ENCODE measurements at regions not wholly inside any gene's neighbourhood (a gene's known extent, or its start where the extent isn't known, plus 50 kb on each side); places are given as distances from the start of the nearest gene placed in this dataset.

DNA sequence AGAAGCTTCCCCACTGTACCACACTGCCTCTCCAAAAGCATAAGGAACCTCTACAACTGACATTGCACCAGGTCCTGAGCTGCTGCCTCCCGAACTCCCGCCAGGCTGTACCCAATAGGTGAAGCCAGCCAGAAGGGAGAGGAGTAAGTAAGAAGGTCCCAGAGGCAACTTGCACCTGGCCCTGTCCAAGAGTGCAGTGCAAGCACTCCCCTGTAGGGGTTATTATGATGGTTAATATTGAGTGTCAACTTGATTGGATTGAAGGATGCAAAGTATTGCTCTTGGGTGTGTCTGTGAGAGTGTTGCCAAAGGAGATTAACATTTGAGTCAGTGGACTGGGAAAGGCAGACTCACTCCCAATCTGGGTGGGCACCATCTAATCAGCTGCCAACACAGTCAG, 879.3 kb upstream of the SLIT2 start:
- no peak overlapping the region for H2BK15ac ChIP-seq (ENCODE audit: low read depth, low read length)

More for the DNA sequence above, 879.3 kb upstream of the SLIT2 start:
- H2BK12ac ChIP-seq (ENCODE audit: insufficient read length, low read depth, low read length) = no peak overlapping the region
- TF ChIP-seq, protein P1, sequence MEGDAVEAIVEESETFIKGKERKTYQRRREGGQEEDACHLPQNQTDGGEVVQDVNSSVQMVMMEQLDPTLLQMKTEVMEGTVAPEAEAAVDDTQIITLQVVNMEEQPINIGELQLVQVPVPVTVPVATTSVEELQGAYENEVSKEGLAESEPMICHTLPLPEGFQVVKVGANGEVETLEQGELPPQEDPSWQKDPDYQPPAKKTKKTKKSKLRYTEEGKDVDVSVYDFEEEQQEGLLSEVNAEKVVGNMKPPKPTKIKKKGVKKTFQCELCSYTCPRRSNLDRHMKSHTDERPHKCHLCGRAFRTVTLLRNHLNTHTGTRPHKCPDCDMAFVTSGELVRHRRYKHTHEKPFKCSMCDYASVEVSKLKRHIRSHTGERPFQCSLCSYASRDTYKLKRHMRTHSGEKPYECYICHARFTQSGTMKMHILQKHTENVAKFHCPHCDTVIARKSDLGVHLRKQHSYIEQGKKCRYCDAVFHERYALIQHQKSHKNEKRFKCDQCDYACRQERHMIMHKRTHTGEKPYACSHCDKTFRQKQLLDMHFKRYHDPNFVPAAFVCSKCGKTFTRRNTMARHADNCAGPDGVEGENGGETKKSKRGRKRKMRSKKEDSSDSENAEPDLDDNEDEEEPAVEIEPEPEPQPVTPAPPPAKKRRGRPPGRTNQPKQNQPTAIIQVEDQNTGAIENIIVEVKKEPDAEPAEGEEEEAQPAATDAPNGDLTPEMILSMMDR (conservative IDR thresholded peaks at IDR 0.05) = peak; percentile 22; the same call in 1 of the 3 replicates
- H3K23me2 ChIP-seq (ENCODE audit: insufficient read length, low read depth, low read length, poor library complexity, severe bottlenecking) = no peaks in the 10 kb centered on the region
- H2AFZ ChIP-seq (ENCODE audit: low read length) = no peak overlapping the region
- Mint-ChIP-seq H3K27ac (no peak overlapping the region), H3K27me3 (ENCODE audit: low read depth) (no peaks in the 10 kb centered on the region; the same call in none of the 2 replicates), H3K4me1 (no peaks in the 10 kb centered on the region), H3K9me3 (no peaks in the 10 kb centered on the region), H3K4me3 (no peak overlapping the region), H3K36me3 (ENCODE audit: insufficient read depth in 1 of 3, low read depth in 3 of 3) (no peaks in the 10 kb centered on the region)
- H3T11ph ChIP-seq (ENCODE audit: low read length) = no peak overlapping the region
- no peak overlapping the region for H3K18ac ChIP-seq (ENCODE audit: insufficient read length, low read depth, low read length)
- H4K5ac ChIP-seq (ENCODE audit: insufficient read length, low read depth, low read length) = no peak overlapping the region
- H2BK120ac ChIP-seq (ENCODE audit: low read depth, low read length, poor library complexity, severe bottlenecking) = no peak overlapping the region
- no peak overlapping the region for H3K4ac ChIP-seq (ENCODE audit: low read depth, low read length)
- H3K27ac ChIP-seq (ENCODE audit: insufficient read length, low read depth, low read length) = no peak overlapping the region
- no peak overlapping the region for H4K8ac ChIP-seq (replicated peaks; ENCODE audit: insufficient read length, low read depth, low read length)
- DNase-seq = no peak
- H3K79me2 ChIP-seq (ENCODE audit: insufficient read depth, low read length) = no peaks in the 10 kb centered on the region
- no peak overlapping the region for H3K9ac ChIP-seq (ENCODE audit: extremely low read depth, insufficient read length, low read length)
- H3K79me1 ChIP-seq (ENCODE audit: insufficient read depth, low read depth, low read length, poor library complexity, severe bottlenecking) = no peaks in the 10 kb centered on the region
- H2AK5ac ChIP-seq (ENCODE audit: insufficient read length, low read length) = no peak overlapping the region
- no peak overlapping the region for H4K91ac ChIP-seq (ENCODE audit: insufficient read length, low read depth, low read length)
- H3K4me1 ChIP-seq (ENCODE audit: insufficient read depth, low read length) = no peaks in the 10 kb centered on the region
- no CpG with 5 or more reads among the region's 2 CpGs for WGBS (ENCODE audit: extremely low coverage, insufficient read length, low lambda C conversion rate)
- H3K14ac ChIP-seq (ENCODE audit: insufficient read depth, low read length) = no peak overlapping the region
- H3K23ac ChIP-seq (ENCODE audit: insufficient read length, low read depth, low read length) = no peak overlapping the region
- H3K4me2 ChIP-seq (ENCODE audit: insufficient read depth, insufficient read length, low read length) = no peak overlapping the region
- H3K27me3 ChIP-seq (ENCODE audit: insufficient read depth, low read length) = no peaks in the 10 kb centered on the region
- H3K56ac ChIP-seq (ENCODE audit: insufficient read length, low read depth, low read length) = no peak overlapping the region
- no peaks in the 10 kb centered on the region for H4K20me1 ChIP-seq (ENCODE audit: control insufficient read depth, insufficient read depth, insufficient read length)
- no peak overlapping the region for H2BK20ac ChIP-seq (ENCODE audit: low read depth, low read length, poor library complexity, severe bottlenecking)
- no peak overlapping the region for H2BK5ac ChIP-seq (ENCODE audit: insufficient read length, low read length)
- H3K9me3 ChIP-seq (ENCODE audit: control insufficient read depth, low read depth, low read length) = no peaks in the 10 kb centered on the region
